ENCODE measurements at regions not wholly inside any gene's neighbourhood (a gene's known extent, or its start where the extent isn't known, plus 50 kb on each side); places are given as distances from the start of the nearest gene placed in this dataset.
A peak's percentile ranks its signal among the peaks of the same experiment; 100 is the strongest.

- no peak for DNase-seq (ENCODE audit: low read depth)
- H3K4me3 ChIP-seq (ENCODE audit: low read length), result no peak overlapping the region
- TF ChIP-seq, protein P1, sequence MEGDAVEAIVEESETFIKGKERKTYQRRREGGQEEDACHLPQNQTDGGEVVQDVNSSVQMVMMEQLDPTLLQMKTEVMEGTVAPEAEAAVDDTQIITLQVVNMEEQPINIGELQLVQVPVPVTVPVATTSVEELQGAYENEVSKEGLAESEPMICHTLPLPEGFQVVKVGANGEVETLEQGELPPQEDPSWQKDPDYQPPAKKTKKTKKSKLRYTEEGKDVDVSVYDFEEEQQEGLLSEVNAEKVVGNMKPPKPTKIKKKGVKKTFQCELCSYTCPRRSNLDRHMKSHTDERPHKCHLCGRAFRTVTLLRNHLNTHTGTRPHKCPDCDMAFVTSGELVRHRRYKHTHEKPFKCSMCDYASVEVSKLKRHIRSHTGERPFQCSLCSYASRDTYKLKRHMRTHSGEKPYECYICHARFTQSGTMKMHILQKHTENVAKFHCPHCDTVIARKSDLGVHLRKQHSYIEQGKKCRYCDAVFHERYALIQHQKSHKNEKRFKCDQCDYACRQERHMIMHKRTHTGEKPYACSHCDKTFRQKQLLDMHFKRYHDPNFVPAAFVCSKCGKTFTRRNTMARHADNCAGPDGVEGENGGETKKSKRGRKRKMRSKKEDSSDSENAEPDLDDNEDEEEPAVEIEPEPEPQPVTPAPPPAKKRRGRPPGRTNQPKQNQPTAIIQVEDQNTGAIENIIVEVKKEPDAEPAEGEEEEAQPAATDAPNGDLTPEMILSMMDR (conservative IDR thresholded peaks at IDR 0.05; ENCODE audit: low read length), result no peak
These were observed 323.9 kb downstream of the GATA3 start for GRCh38 chr10:8378198-8378983.

DNA sequence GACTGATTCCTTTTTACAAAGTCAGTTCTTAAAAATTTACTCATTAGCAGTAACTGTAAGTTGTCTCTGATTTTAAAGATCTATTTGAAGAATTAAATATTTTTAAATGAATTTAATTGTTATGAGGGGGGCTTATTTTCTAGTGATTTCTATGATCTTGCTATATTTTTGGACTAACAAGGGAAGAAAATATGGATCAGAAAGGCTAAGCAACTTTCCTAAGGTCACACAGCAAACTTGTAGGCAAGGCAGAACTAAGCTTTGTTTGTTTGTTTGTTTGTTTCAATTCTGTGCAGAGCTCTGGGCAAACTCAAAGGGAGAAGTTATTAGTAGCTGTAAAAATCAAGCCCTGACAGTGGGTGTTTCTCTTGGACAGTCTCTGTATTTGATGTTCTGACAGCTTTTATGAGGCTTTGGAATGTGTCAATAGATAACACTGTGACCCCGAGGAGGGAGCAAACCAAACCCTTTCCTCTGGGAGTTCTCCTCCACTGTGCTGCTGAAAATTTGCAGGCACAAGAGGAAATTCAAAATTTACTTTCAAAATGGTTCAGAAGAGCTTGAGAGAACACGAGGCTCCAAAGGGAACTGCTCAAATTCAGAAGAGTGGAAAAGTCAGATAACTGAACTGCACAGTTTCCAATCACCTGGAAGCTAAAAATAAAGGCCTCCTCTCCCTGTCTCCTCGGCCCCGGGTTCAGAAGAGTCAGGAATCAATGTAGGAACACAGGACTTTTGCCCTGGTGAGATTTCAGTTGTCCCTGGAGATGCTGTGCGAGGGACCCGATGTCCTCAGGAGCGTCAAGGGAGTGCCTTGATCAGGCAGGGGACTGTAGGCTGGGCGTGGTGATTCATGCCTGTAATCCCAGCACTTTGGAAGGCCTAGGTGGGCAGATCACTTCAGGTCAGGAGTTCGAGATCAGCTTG, 325.7 kb downstream of the GATA3 start:
- TF ChIP-seq, protein P1 (conservative IDR thresholded peaks at IDR 0.05; ENCODE audit: low read length), result no peak
- no peak for DNase-seq (ENCODE audit: low read depth)
- H3K4me3 ChIP-seq (ENCODE audit: low read length), result no peak overlapping the region

GRCh38 chr10:8380833-8381496, 326.5 kb downstream of the GATA3 start:
- no peak overlapping the region for H3K4me3 ChIP-seq (ENCODE audit: low read length)
- no peak for DNase-seq (ENCODE audit: low read depth)
- TF ChIP-seq, protein P1 (conservative IDR thresholded peaks at IDR 0.05; ENCODE audit: low read length), result no peak

GRCh38 chr10:8386781-8387180, 332.3 kb downstream of the GATA3 start:
- TF ChIP-seq, protein P1 (conservative IDR thresholded peaks at IDR 0.05; ENCODE audit: low read length), result no peak
- H3K4me3 ChIP-seq (ENCODE audit: low read length), result no peak overlapping the region
- no peak for DNase-seq (ENCODE audit: low read depth)

DNA sequence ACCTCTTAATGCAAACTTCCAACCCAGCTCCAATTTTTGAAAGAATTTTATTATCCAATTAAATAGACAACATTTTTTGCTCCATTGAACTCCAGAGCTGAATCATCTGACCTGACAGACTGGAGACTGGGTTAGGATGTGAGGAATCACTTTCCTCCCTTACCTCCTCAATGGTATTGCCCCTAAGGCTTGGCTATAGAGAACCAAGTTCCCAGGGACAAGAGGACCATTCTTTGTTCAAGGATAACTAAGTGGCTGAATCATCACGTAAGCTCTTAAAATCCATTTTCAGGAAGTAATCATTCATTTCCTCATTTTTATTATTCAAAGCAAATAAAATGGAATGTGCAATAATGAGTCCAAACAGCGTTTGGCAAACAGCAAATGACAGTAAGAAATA, 335.1 kb downstream of the GATA3 start:
- TF ChIP-seq, protein P1 (conservative IDR thresholded peaks at IDR 0.05; ENCODE audit: low read length), result no peak
- no peak for DNase-seq (ENCODE audit: low read depth)
- H3K4me3 ChIP-seq (ENCODE audit: low read length), result no peak overlapping the region

DNA sequence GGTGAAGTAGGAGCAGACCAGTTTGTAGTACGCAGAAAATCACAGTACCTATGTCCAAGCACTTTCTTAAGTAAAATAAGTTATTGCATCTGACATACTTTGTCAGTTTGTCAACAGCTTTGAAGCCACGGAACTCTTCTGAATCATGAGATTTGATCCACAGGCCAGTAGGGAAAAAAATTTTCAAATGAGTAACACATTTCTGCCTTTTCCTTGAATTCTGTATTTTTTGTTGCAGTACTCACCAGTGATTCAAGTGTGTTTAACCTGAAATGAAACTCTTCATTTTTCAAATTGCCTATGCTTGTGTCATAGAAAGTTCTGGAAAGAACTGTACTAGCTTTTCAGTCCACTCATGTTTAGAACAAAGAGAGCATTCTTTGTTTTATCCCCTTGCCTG, 337.7 kb downstream of the GATA3 start:
- H3K4me3 ChIP-seq (ENCODE audit: low read length), result no peak overlapping the region
- DNase-seq (ENCODE audit: low read depth), result peak; percentile 2
- TF ChIP-seq, protein P1 (conservative IDR thresholded peaks at IDR 0.05; ENCODE audit: low read length), result no peak

Measured in AG10803 (cell line).